ENCODE measurements at regions not wholly inside any gene's neighbourhood (a gene's known extent, or its start where the extent isn't known, plus 50 kb on each side); places are given as distances from the start of the nearest gene placed in this dataset.

- TF ChIP-seq MTA2 (IDR thresholded peaks at IDR 0.05; ENCODE audit: low read depth) (no peak), POLR2AphosphoS5 (IDR thresholded peaks at IDR 0.05; ENCODE audit: low read length) (no peak), ETV6 (conservative IDR thresholded peaks at IDR 0.05 in 1 of 2, IDR thresholded peaks at IDR 0.05 in 1 of 2; ENCODE audit: borderline replicate concordance in 1 of 2, low read depth in 1 of 2) (no peak), EZH2 (IDR thresholded peaks at IDR 0.05; ENCODE audit: borderline replicate concordance, control insufficient read depth, low read depth, low read length) (no peak), CBX3 (IDR thresholded peaks at IDR 0.05; ENCODE audit: borderline replicate concordance, low read depth) (no peak), STAT3 (IDR thresholded peaks at IDR 0.05; ENCODE audit: low read depth, low read length) (no peak)
Observed at GRCh38 chr3:20380295-20380694, 194.3 kb upstream of the SGO1 start.
